SK-N-SH (cell line): ENCODE measurements at regions not wholly inside any gene's neighbourhood (a gene's known extent, or its start where the extent isn't known, plus 50 kb on each side); places are given as distances from the start of the nearest gene placed in this dataset.

Experiments
- CTCF ChIA-PET: fragments of 300-600, 350-600 bp; formaldehyde crosslinking; extraction: SDS; loops from one replicate; lab custom pipeline; 2021; lab: Yijun Ruan, JAX
- POLR2A ChIA-PET: fragments of 350-600 bp; sonication (Branson Sonifier 250); formaldehyde crosslinking; extraction: SDS; loops from one replicate; lab custom pipeline; 2020; ENCODE audit warnings: antibody characterized with exemption, inconsistent platforms; lab: Yijun Ruan, JAX
- DNase-seq: peaks from one replicate; pipeline ENCODE4 v3.0.0; 2012
- H2AFZ ChIP-seq: fragments of 200-600 bp; sonication (generic); 2 replicates; pipeline ENCODE4 v1.8.1; 2016; ENCODE audit warnings: antibody characterized with exemption, mild to moderate bottlenecking, low read depth
- H3F3A ChIP-seq: fragments of 200-600 bp; sonication (generic); replicated peaks from 2 replicates; pipeline ENCODE3; 2016; ENCODE audit warnings: antibody characterized with exemption, mild to moderate bottlenecking; ENCODE audit not compliant: insufficient read depth
- H3K27ac ChIP-seq, 2 experiments: fragments of 200-500 bp in 1 of 2; fragments of 200-600 bp in 1 of 2; sonication (Bioruptor generic) in 1 of 2; sonication (generic), shearing (Covaris generic) in 1 of 2; 2 replicates each; pipeline versions ENCODE4 v1.5.1 to v1.6.1; 2014 to 2016; ENCODE audit warnings: low read depth in 2 of 2, inconsistent platforms in 1 of 2, low read length in 1 of 2, mild to moderate bottlenecking in 1 of 2, mixed read lengths in 1 of 2
- H3K27me3 ChIP-seq: fragments of 200-600 bp; sonication (generic), shearing (Covaris generic); 2 replicates; pipeline ENCODE4 v1.6.1; 2016; ENCODE audit warnings: mixed run types; ENCODE audit not compliant: insufficient read depth
- H3K36me3 ChIP-seq, 2 experiments: fragments of 200-500 bp in 1 of 2; fragments of 200-600 bp in 1 of 2; sonication (Bioruptor generic) in 1 of 2; sonication (generic) in 1 of 2; replicated peaks in 1 of 2; 2 replicates each; pipeline versions ENCODE3 to v1.5.1; 2014 to 2016; ENCODE audit warnings: low read length in 1 of 2, mild to moderate bottlenecking in 1 of 2; ENCODE audit not compliant: insufficient read depth in 2 of 2, control insufficient read depth in 1 of 2
- H3K4me1 ChIP-seq, 2 experiments: fragments of 200-500 bp in 1 of 2; fragments of 200-600 bp in 1 of 2; sonication (Bioruptor generic) in 1 of 2; sonication (generic), shearing (Covaris generic) in 1 of 2; 2 replicates each; pipeline versions ENCODE4 v1.5.1 to v1.6.1; 2014 to 2016; ENCODE audit warnings: low read depth in 1 of 2, low read length in 1 of 2, mixed run types in 1 of 2; ENCODE audit not compliant: insufficient read depth in 2 of 2, control insufficient read depth in 1 of 2
- H3K4me2 ChIP-seq: fragments of 200-600 bp; sonication (generic), shearing (Covaris generic); 2 replicates; pipeline ENCODE4 v1.6.1; 2017; ENCODE audit warnings: mixed run types
- H3K4me3 ChIP-seq, 2 experiments: fragments of 200-500 bp in 1 of 2; fragments of 200-600 bp in 1 of 2; sonication (Bioruptor generic) in 1 of 2; sonication (generic), shearing (Covaris generic) in 1 of 2; 2 replicates each; pipeline versions ENCODE4 v1.5.1 to v1.8.1; 2014 to 2016; ENCODE audit warnings: low read depth in 2 of 2, inconsistent platforms in 1 of 2, low read length in 1 of 2, mild to moderate bottlenecking in 1 of 2, mixed read lengths in 1 of 2, moderate library complexity in 1 of 2
- H3K79me2 ChIP-seq: fragments of 200-600 bp; sonication (generic); 2 replicates; pipeline ENCODE4 v1.8.1; 2017; ENCODE audit warnings: mild to moderate bottlenecking; ENCODE audit not compliant: insufficient read depth
- H3K9ac ChIP-seq: fragments of 200-600 bp; sonication (generic); 2 replicates; pipeline ENCODE4 v1.6.1; 2017; ENCODE audit warnings: mixed run types
- H3K9me2 ChIP-seq: fragments of 200-600 bp; sonication (generic); 2 replicates; pipeline ENCODE4 v1.6.1; 2017; ENCODE audit warnings: mixed run types
- H3K9me3 ChIP-seq: fragments of 200-600 bp; sonication (generic); 2 replicates; pipeline ENCODE4 v1.6.1; 2017; ENCODE audit warnings: mixed run types, mild to moderate bottlenecking, moderate library complexity
- H4K20me1 ChIP-seq: fragments of 200-600 bp; sonication (generic); 2 replicates; pipeline ENCODE4 v1.6.1; 2017; ENCODE audit warnings: mild to moderate bottlenecking, mixed run types; ENCODE audit not compliant: insufficient read depth
- ELF1 ChIP-seq: IDR thresholded peaks from 2 replicates; pipeline ENCODE4 v1.4.0; 2012
- FOSL2 ChIP-seq: IDR thresholded peaks from 2 replicates; pipeline ENCODE4 v1.4.0; 2012; ENCODE audit warnings: low read depth, mild to moderate bottlenecking, moderate library complexity, borderline replicate concordance
- FOXJ3 ChIP-seq: sonication (generic); formaldehyde crosslinking; IDR thresholded peaks from 2 replicates; pipeline ENCODE4 v1.5.1; 2020; ENCODE audit warnings: mild to moderate bottlenecking, missing genetic modification reagents
- FOXM1 ChIP-seq: IDR thresholded peaks from 2 replicates; pipeline ENCODE4 v1.4.0; 2012; ENCODE audit warnings: low read depth, mild to moderate bottlenecking
- GATA2 ChIP-seq: sonication (generic); formaldehyde crosslinking; IDR thresholded peaks from 2 replicates; pipeline ENCODE4 v1.5.0; 2020; ENCODE audit warnings: mild to moderate bottlenecking, missing genetic modification reagents
- IRF3 ChIP-seq: fragments of 150-350 bp; IDR thresholded peaks from 2 replicates; pipeline ENCODE4 v1.6.1; 2016; ENCODE audit warnings: mild to moderate bottlenecking, low read depth, low read length
- JUND ChIP-seq: IDR thresholded peaks from 2 replicates; pipeline ENCODE4 v1.4.0; 2012
- MAX ChIP-seq: IDR thresholded peaks from 2 replicates; pipeline ENCODE4 v1.4.0; 2012; ENCODE audit warnings: low read depth
- MEF2A ChIP-seq: IDR thresholded peaks from 2 replicates; pipeline ENCODE4 v1.4.0; 2012; ENCODE audit warnings: low read depth, borderline replicate concordance
- NFIC ChIP-seq: IDR thresholded peaks from 2 replicates; pipeline ENCODE4 v1.4.0; 2012; ENCODE audit warnings: borderline replicate concordance
- POLR2AphosphoS5 ChIP-seq: IDR thresholded peaks from 2 replicates; pipeline ENCODE4 v1.6.1; 2012; ENCODE audit warnings: low read depth, low read length
- SIN3A ChIP-seq: IDR thresholded peaks from 2 replicates; pipeline ENCODE4 v1.6.1; 2012; ENCODE audit warnings: low read depth, mild to moderate bottlenecking, low read length, moderate library complexity, borderline replicate concordance
- TAF1 ChIP-seq: IDR thresholded peaks from 2 replicates; pipeline ENCODE4 v1.6.1; 2012; ENCODE audit warnings: low read depth, mild to moderate bottlenecking, low read length, moderate library complexity, borderline replicate concordance
- TCF12 ChIP-seq: IDR thresholded peaks from 2 replicates; pipeline ENCODE4 v1.4.0; 2012
- TEAD4 ChIP-seq: IDR thresholded peaks from 2 replicates; pipeline ENCODE4 v1.4.0; 2012; ENCODE audit warnings: mild to moderate bottlenecking, borderline replicate concordance; ENCODE audit not compliant: insufficient read depth
- USF2 ChIP-seq: fragments of 150-350 bp; IDR thresholded peaks from 2 replicates; pipeline ENCODE4 v1.6.1; 2017; ENCODE audit warnings: antibody characterized with exemption, low read length, low read depth, borderline replicate concordance
- YY1 ChIP-seq: IDR thresholded peaks from 2 replicates; pipeline ENCODE4 v1.4.0; 2012; ENCODE audit warnings: low read depth, mild to moderate bottlenecking
- ZBTB33 ChIP-seq: IDR thresholded peaks from 2 replicates; pipeline ENCODE4 v1.4.0; 2012; ENCODE audit warnings: low read depth, borderline replicate concordance
- WGBS: methylation state at CpG from one replicate; pipeline ENCODE4 v1.1.6; 2017; ENCODE audit warnings: low lambda C conversion rate; 5-methylcytosine and 5-hydroxymethylcytosine counted together

GRCh38 chr4:110949542-110949941 is 326.7 kb upstream of the PITX2 start:
- Histone ChIP-seq H3K36me3 (no peaks in the 10 kb centered on the region), H3K4me3 (no peak overlapping the region), H3K79me2 (no peaks in the 10 kb centered on the region), H3F3A (no peaks in the 10 kb centered on the region), H3K9me3 (no peaks in the 10 kb centered on the region), H3K27me3 (peaks cover 8% of the 10 kb centered on the region), H3K9ac (no peak overlapping the region), H4K20me1 (no peaks in the 10 kb centered on the region), H2AFZ (no peak overlapping the region; the same call in 1 of the 2 replicates), H3K4me1 (no peaks in the 10 kb centered on the region), H3K27ac (no peak overlapping the region), H3K9me2 (no peaks in the 10 kb centered on the region), H3K4me2 (no peak overlapping the region)
- TF ChIP-seq JUND: no peak
- TF ChIP-seq SIN3A: no peak
- TF ChIP-seq MAX: no peak
- TF ChIP-seq FOSL2: no peak
- no peak for TF ChIP-seq TEAD4
- no peak for TF ChIP-seq IRF3
- TF ChIP-seq TCF12: no peak
- TF ChIP-seq NFIC: no peak
- no peak for TF ChIP-seq ELF1
- TF ChIP-seq MEF2A: no peak
- no peak for TF ChIP-seq USF2
- TF ChIP-seq YY1: no peak
- no peak for TF ChIP-seq POLR2AphosphoS5
- TF ChIP-seq FOXM1: no peak
- TF ChIP-seq TAF1: no peak
- TF ChIP-seq FOXJ3: no peak
- TF ChIP-seq GATA2: no peak
- TF ChIP-seq ZBTB33: no peak
- POLR2A ChIA-PET: no interaction called here
- CTCF ChIA-PET: no interaction called here
- WGBS: 2% methylated on average over 3 of the region's 3 CpGs
- DNase-seq: no peak
